ENCODE measurements at regions not wholly inside any gene's neighbourhood (a gene's known extent, or its start where the extent isn't known, plus 50 kb on each side); places are given as distances from the start of the nearest gene placed in this dataset.

DNA sequence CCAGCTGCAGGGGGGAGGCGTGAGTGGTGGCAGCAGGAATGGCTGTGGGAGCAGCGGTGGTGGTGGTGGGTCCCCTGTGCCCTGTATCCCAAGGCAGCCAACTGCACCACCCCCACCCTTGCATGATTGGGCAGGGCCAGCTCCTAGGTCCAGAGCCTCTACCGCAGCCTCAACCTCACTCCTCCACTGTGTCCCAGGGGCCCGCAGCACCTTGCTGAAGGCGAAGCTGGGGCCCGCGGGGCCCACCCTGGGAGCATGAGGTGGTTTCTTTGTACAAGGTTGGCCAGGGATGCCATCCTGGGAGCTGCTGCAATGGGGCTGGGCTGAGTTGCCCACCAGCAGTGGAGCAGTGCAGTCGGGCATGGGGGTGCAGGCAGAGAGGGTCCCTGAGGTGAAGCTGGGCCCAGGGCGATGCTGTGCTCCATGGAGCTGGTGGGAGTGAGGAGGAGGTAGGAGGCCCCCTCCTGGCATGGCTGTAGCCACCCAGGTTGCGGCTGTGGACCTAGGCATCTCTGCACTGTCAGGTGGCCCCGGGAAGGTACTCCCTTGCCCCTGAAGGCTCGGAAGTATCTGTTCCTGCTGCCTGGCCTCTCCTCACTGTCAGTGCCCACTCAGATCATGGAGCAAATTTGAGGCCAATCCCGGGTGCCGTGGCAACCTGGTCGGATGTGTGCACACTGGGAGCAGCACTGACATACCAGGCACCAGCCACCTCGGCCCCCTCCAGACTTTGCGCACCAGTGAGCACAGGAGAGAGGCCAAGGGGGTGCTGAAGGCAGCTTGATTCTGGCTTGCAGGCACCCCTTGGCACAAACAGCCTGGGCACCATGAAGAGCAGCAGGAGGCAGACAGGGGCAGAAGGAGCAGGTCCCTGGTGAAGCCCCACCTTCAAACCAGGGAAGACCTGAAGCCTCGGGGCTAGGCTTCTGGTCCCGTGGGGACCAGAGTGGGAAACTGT, 60.2 kb upstream of the L3MBTL3 start:
- no peak for TF ChIP-seq JUN (IDR thresholded peaks at IDR 0.05; ENCODE audit: borderline replicate concordance, insufficient read depth, insufficient read length, low read depth)
- TF ChIP-seq, protein P1, sequence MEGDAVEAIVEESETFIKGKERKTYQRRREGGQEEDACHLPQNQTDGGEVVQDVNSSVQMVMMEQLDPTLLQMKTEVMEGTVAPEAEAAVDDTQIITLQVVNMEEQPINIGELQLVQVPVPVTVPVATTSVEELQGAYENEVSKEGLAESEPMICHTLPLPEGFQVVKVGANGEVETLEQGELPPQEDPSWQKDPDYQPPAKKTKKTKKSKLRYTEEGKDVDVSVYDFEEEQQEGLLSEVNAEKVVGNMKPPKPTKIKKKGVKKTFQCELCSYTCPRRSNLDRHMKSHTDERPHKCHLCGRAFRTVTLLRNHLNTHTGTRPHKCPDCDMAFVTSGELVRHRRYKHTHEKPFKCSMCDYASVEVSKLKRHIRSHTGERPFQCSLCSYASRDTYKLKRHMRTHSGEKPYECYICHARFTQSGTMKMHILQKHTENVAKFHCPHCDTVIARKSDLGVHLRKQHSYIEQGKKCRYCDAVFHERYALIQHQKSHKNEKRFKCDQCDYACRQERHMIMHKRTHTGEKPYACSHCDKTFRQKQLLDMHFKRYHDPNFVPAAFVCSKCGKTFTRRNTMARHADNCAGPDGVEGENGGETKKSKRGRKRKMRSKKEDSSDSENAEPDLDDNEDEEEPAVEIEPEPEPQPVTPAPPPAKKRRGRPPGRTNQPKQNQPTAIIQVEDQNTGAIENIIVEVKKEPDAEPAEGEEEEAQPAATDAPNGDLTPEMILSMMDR (IDR thresholded peaks at IDR 0.05; ENCODE audit: extremely low read depth in 1 of 2, insufficient read depth in 1 of 2, low read depth in 1 of 2, low read length in 2 of 2): no peak
- TF ChIP-seq EZH2 (IDR thresholded peaks at IDR 0.05; ENCODE audit: borderline replicate concordance, low read depth, low read length, severe bottlenecking): no peak
